ENCODE measurements at regions not wholly inside any gene's neighbourhood (a gene's known extent, or its start where the extent isn't known, plus 50 kb on each side); places are given as distances from the start of the nearest gene placed in this dataset.

DNA sequence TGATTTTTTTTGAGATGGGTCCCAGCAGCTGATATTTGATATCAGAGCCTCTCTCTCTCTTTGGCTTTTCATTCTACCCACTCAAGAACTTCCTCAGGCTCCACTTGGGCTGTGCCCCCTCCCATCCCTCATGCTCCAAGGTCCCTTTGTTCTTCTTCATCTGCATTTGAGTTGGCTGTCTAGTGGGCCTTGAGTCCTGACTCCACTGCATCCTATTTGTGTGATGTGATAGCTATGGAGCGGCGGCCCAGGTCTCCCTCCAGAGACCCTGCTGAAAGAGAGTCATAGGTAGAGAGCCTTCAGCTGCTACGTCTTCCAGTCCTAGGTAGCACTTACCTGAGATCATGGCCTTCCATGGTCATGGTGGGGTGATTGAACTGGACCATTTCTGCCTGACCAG, 123.1 kb upstream of the VRK1 start:
- H3K4me3 ChIP-seq, result no peak overlapping the region
- no peaks in the 10 kb centered on the region for H3K9me3 ChIP-seq
- intact Hi-C loops (cut with DNase I), result no loop called here
- no peaks in the 10 kb centered on the region for H3K27me3 ChIP-seq (ENCODE audit: low read depth)
- no peaks in the 10 kb centered on the region for H3K36me3 ChIP-seq
- DNase-seq (no peak), ATAC-seq (no peak)
- TF ChIP-seq, protein P1, sequence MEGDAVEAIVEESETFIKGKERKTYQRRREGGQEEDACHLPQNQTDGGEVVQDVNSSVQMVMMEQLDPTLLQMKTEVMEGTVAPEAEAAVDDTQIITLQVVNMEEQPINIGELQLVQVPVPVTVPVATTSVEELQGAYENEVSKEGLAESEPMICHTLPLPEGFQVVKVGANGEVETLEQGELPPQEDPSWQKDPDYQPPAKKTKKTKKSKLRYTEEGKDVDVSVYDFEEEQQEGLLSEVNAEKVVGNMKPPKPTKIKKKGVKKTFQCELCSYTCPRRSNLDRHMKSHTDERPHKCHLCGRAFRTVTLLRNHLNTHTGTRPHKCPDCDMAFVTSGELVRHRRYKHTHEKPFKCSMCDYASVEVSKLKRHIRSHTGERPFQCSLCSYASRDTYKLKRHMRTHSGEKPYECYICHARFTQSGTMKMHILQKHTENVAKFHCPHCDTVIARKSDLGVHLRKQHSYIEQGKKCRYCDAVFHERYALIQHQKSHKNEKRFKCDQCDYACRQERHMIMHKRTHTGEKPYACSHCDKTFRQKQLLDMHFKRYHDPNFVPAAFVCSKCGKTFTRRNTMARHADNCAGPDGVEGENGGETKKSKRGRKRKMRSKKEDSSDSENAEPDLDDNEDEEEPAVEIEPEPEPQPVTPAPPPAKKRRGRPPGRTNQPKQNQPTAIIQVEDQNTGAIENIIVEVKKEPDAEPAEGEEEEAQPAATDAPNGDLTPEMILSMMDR (IDR thresholded peaks at IDR 0.05), result no peak
- no peaks in the 10 kb centered on the region for H3K4me1 ChIP-seq
- H3K27ac ChIP-seq, result no peak overlapping the region

DNA sequence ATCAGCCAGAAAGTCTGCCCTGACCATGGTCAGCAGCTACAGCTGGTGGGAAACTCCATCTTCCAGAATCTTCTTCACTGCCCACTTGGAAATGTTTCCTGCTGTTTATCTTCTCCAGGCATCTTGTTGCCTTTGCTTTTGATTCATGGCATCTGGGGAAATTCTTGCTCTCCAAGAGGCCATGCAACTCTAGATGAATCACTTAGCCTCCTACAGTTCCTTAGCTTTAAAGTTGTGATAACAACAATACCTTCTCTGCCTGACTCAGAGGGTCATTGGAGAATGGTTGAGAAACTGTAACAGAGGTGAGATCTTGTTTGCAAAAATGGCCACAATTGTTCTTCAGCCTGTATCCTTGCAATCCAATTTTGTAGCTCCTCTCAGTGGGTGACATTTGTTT, 121.0 kb upstream of the VRK1 start:
- ATAC-seq, result no peak
- intact Hi-C loops (cut with DNase I), result no loop called here
- TF ChIP-seq, protein P1 (IDR thresholded peaks at IDR 0.05), result no peak

DNA sequence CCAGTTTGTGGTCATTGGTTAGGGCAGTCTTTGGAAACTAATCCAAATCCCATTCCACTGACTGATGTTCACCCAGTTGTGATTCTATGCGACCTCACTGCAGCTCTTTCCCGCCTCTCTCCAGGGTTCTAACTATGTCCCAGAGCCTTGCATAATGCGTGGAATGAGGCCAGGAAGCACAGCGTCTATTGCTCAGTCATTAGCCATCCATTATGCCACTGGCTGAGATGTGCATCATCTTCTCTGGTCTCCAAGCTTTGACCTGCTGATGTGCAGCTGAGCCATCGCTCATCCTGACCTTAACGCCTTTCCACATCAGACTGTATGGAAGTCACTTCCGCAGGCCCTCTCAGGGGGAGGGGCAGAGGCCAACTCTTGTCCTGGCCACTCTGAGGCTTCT, 115.4 kb upstream of the VRK1 start:
- Histone ChIP-seq H3K36me3 (no peaks in the 10 kb centered on the region), H3K27ac (no peak overlapping the region), H3K9me3 (no peaks in the 10 kb centered on the region), H3K27me3 (ENCODE audit: low read depth) (peaks cover 5% of the 10 kb centered on the region), H3K4me1 (no peaks in the 10 kb centered on the region), H3K4me3 (no peak overlapping the region)
- ATAC-seq, result no peak
- DNase-seq, result no peak
- TF ChIP-seq, protein P1 (IDR thresholded peaks at IDR 0.05), result no peak
- intact Hi-C loops (cut with DNase I), result no loop called here

More for the DNA sequence above, 121.0 kb upstream of the VRK1 start:
- H3K27me3 ChIP-seq (ENCODE audit: low read depth), result no peaks in the 10 kb centered on the region
- no peak for DNase-seq
- no peaks in the 10 kb centered on the region for H3K36me3 ChIP-seq
- H3K9me3 ChIP-seq, result no peaks in the 10 kb centered on the region
- no peak overlapping the region for H3K4me3 ChIP-seq
- no peaks in the 10 kb centered on the region for H3K4me1 ChIP-seq
- no peak overlapping the region for H3K27ac ChIP-seq

DNA sequence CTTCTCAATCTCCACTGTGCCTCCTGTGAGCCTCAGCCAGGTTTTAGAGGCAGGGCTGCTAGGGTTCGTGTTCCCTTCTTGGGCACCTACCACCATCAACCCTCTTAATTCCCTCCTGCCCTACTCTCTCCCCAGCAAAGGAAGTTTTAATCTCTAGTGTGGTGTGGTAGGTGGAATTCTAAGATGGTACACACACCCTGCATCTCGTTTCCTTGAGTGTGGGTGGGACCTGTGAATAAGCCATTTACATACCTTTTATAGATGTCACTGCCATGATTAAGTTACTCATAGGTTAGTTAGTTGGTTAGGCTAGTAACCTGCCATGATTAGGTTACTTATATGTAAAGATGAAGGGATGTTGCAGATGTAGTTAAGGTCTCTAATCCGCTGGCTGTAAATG, 114.8 kb upstream of the VRK1 start:
- H3K9me3 ChIP-seq, result no peaks in the 10 kb centered on the region
- H3K27ac ChIP-seq, result no peak overlapping the region
- ATAC-seq (no peak), DNase-seq (no peak)
- intact Hi-C loops (cut with DNase I), result no loop called here
- H3K36me3 ChIP-seq, result no peaks in the 10 kb centered on the region
- no peaks in the 10 kb centered on the region for H3K4me1 ChIP-seq
- H3K4me3 ChIP-seq, result no peak overlapping the region
- H3K27me3 ChIP-seq (ENCODE audit: low read depth), result peaks cover 5% of the 10 kb centered on the region
- TF ChIP-seq, protein P1 (IDR thresholded peaks at IDR 0.05), result no peak

DNA sequence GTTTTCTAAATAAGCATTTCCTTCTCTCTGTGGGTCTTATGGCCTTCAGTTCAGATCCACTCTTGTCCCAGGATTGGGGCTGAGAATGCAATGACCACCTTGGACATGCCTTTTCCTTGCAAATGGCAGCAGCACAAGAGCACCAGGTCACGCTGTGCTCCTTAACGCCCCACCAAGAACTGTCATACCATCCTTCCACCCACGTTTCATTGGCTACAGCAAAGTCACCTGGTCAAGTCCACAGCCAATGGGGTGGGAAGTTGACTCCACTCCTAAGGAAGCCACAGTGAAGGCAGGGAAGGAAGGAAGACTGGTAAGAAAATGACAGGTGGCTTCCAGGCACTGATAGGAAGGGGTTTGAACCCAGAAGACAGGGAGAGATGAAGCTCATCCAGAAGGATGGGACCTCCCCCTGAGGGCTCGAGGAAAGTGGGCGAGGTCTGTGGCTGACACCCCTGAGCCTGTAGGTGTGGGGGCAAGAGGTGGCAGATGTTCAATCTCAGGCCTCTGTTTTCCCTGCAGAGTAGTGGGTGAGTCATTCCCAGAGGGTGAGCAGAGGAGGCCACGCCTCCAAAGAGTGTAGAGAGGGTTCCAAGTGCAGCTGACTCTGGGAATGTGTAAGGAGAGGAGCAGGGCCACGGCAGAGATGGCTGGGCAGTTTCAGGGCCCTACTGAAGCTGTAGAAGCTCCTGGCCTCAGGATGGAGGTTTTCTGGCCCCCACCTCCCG, 113.5 kb upstream of the VRK1 start:
- Histone ChIP-seq H3K4me1 (no peaks in the 10 kb centered on the region), H3K36me3 (no peaks in the 10 kb centered on the region), H3K27ac (no peak overlapping the region), H3K9me3 (no peaks in the 10 kb centered on the region), H3K27me3 (ENCODE audit: low read depth) (peaks cover 5% of the 10 kb centered on the region), H3K4me3 (no peak overlapping the region)
- TF ChIP-seq, protein P1 (IDR thresholded peaks at IDR 0.05), result no peak
- intact Hi-C loops (cut with DNase I), result no loop called here
- DNase-seq (no peak), ATAC-seq (no peak)

Data from lower lobe of right lung (tissue), 2 donors.